Activated naive CD8-positive, alpha-beta T cell treated with anti-CD3 and anti-CD28 coated beads for 36 hours (primary cell): ENCODE measurements at regions not wholly inside any gene's neighbourhood (a gene's known extent, or its start where the extent isn't known, plus 50 kb on each side); places are given as distances from the start of the nearest gene placed in this dataset.

Experiments used
- DNase-seq: peaks from one replicate; pipeline ENCODE4 v3.0.0; 2021
- H3K27ac Mint-ChIP-seq: one replicate; pipeline ENCODE4 v1.8.0; 2022; ENCODE audit warnings: mild to moderate bottlenecking, moderate library complexity, mixed read lengths
- H3K27me3 Mint-ChIP-seq: one replicate; pipeline ENCODE4 v1.8.0; 2022; ENCODE audit warnings: mild to moderate bottlenecking, mixed read lengths
- H3K36me3 Mint-ChIP-seq: one replicate; pipeline ENCODE4 v1.8.0; 2021; ENCODE audit warnings: mild to moderate bottlenecking, mixed read lengths
- H3K4me1 Mint-ChIP-seq: one replicate; pipeline ENCODE4 v1.8.0; 2021; ENCODE audit warnings: mixed read lengths
- H3K4me3 Mint-ChIP-seq: one replicate; pipeline ENCODE4 v1.8.0; 2022; ENCODE audit warnings: mild to moderate bottlenecking, moderate library complexity, mixed read lengths
- H3K9me3 Mint-ChIP-seq: one replicate; pipeline ENCODE4 v1.8.0; 2022; ENCODE audit warnings: mixed read lengths

DNA sequence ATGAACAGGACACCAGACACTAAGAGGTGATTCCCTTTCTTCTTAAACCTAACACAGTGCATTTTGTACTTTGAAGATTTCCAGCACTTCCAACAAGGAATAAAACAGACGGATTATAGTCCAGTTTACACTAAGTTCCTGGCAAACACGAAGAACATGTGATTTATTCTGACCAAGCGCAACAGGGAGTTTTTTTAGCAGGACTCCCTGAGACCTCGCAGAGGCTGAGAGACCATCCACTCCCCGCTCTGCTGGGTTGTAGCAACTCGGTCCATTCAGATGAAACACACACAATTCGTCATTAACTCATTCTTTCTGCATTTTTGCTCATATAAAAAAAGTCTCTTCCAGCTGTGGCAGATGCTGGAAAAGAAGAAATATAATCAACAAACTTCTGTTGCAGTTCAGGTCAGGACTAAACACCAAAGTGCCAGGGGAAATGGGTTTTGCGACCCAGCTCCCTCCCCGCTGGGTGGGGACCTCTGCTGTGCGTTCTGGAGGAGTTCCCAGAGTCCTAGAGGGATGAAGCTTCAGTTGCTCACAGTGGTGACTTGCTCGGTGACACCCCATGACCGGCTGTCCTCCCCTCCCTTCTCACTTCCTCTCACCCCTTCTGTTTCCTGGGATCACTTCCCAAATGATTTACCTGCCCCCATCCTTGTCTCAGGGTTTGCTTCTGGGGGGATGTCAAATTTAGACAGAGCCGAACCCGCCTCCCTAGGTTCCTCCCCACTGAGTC lies 52.5 kb downstream of the KCNF1 start:
- Mint-ChIP-seq H3K9me3 (no peaks in the 10 kb centered on the region), H3K27ac (no peak overlapping the region), H3K4me1 (no peaks in the 10 kb centered on the region), H3K4me3 (no peak overlapping the region), H3K36me3 (no peaks in the 10 kb centered on the region), H3K27me3 (peaks cover 18% of the 10 kb centered on the region)
- no peak for DNase-seq

DNA sequence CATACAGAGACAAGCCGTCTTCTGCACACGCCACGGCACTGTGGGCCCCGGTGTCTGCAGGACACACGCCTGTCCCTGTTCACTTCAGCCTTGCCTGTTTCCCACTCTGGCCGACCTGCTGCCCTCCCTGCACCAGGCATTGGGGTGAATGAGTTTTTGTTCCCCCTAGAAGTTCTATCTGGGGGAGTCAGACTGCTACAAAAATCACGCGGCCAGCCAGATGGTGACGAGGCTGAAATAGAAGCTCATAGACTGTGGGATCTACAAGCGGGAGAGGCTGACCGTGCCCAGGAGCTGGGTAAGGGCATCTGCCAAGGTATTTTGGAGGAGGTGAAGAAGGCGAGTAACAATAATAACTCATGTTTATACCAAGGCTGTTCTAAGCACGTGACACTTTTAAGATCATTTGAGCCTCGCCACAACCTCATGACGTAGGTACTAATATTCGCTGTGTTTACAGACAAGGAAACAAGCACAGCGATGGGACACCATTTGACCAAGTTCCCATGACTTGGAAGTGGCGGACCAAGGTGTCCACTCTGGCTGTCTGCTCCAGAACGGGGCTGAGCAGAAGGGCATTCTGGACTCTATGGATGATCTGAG lies 53.6 kb downstream of the KCNF1 start:
- H3K4me3 Mint-ChIP-seq, result no peak overlapping the region
- H3K27ac Mint-ChIP-seq, result no peak overlapping the region
- no peaks in the 10 kb centered on the region for H3K4me1 Mint-ChIP-seq
- no peaks in the 10 kb centered on the region for H3K9me3 Mint-ChIP-seq
- no peak for DNase-seq
- H3K27me3 Mint-ChIP-seq, result peaks cover 20% of the 10 kb centered on the region
- H3K36me3 Mint-ChIP-seq, result no peaks in the 10 kb centered on the region

DNA sequence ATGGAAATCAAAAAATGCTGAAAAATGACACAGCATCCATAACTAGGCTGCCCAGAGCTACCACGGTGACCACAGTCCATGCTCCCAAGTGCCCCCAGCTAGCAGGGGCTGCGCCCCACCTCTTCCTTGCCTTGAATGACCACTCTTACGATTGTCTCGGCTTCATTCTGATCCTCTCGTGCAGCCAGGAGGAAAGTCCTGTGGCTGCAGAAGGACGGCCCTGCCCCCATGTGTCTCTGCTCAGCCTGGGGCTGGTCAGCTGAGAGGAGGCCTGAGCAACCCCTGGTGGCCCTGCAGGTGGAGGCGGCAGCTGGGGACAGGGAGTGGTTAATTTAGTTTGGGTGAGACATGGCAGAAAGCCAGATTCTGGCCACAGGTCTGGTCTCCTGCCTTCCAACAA lies 54.3 kb downstream of the KCNF1 start:
- DNase-seq, result no peak
- Mint-ChIP-seq H3K27me3 (peaks cover 20% of the 10 kb centered on the region), H3K36me3 (no peaks in the 10 kb centered on the region), H3K27ac (no peak overlapping the region), H3K4me3 (no peak overlapping the region), H3K9me3 (no peaks in the 10 kb centered on the region), H3K4me1 (no peaks in the 10 kb centered on the region)

- Mint-ChIP-seq H3K9me3 (no peaks in the 10 kb centered on the region), H3K27ac (no peak overlapping the region), H3K4me3 (no peak overlapping the region), H3K4me1 (no peaks in the 10 kb centered on the region), H3K36me3 (no peaks in the 10 kb centered on the region), H3K27me3 (peaks cover 20% of the 10 kb centered on the region)
- DNase-seq, result no peak
Measured at GRCh38 chr2:10966741-10967140, 55.0 kb downstream of the KCNF1 start.

- Mint-ChIP-seq H3K9me3 (no peaks in the 10 kb centered on the region), H3K4me1 (no peaks in the 10 kb centered on the region), H3K27me3 (peaks cover 20% of the 10 kb centered on the region), H3K27ac (no peak overlapping the region), H3K4me3 (no peak overlapping the region), H3K36me3 (no peaks in the 10 kb centered on the region)
- DNase-seq, result no peak
Measured at GRCh38 chr2:10968176-10968575, 56.4 kb downstream of the KCNF1 start.

GRCh38 chr2:10970666-10971065 lies 58.9 kb downstream of the KCNF1 start:
- Mint-ChIP-seq H3K4me3 (no peak overlapping the region), H3K4me1 (no peaks in the 10 kb centered on the region), H3K9me3 (peaks cover under 1% of the 10 kb centered on the region)

GRCh38 chr2:10971161-10971887 lies 59.6 kb downstream of the KCNF1 start:
- Mint-ChIP-seq H3K9me3 (peaks cover 2% of the 10 kb centered on the region), H3K4me1 (no peaks in the 10 kb centered on the region), H3K27me3 (peaks cover 30% of the 10 kb centered on the region), H3K36me3 (no peaks in the 10 kb centered on the region), H3K4me3 (no peak overlapping the region), H3K27ac (no peak overlapping the region)
- no peak for DNase-seq

More at GRCh38 chr2:10970666-10971065, 58.9 kb downstream of the KCNF1 start:
- Mint-ChIP-seq H3K27me3 (peaks cover 28% of the 10 kb centered on the region), H3K27ac (no peak overlapping the region), H3K36me3 (no peaks in the 10 kb centered on the region)
- no peak for DNase-seq

DNA sequence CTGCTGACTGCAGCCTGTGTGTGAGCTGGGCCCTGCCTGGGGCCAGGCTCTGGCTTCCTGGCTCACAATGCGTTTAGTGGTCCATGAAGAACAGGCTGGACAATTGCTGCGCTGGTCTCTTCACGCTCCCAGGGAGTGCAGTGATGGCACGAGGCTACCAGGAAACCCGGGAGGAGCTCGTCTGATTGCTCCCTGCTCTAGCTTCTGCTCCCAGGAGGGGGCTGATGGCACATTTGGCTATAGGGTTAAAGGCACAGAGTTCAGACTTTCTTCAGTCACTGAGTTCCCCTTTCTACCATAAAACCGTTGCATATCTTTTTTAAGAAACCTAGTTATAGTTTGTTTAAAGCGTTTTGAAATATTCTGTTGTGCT lies 60.1 kb downstream of the KCNF1 start:
- no peak for DNase-seq
- Mint-ChIP-seq H3K27ac (no peak overlapping the region), H3K36me3 (no peaks in the 10 kb centered on the region), H3K27me3 (peaks cover 33% of the 10 kb centered on the region), H3K4me3 (no peak overlapping the region), H3K9me3 (peaks cover 2% of the 10 kb centered on the region), H3K4me1 (peaks cover 3% of the 10 kb centered on the region)

GRCh38 chr2:10972683-10973433 lies 61.1 kb downstream of the KCNF1 start:
- H3K4me3 Mint-ChIP-seq, result no peak overlapping the region
- no peaks in the 10 kb centered on the region for H3K36me3 Mint-ChIP-seq
- peaks cover 36% of the 10 kb centered on the region for H3K27me3 Mint-ChIP-seq
- H3K27ac Mint-ChIP-seq, result no peak overlapping the region
- peaks cover 6% of the 10 kb centered on the region for H3K4me1 Mint-ChIP-seq
- peaks cover 2% of the 10 kb centered on the region for H3K9me3 Mint-ChIP-seq
- no peak for DNase-seq

GRCh38 chr2:10973766-10974165 lies 62.0 kb downstream of the KCNF1 start:
- H3K27me3 Mint-ChIP-seq, result peaks cover 36% of the 10 kb centered on the region

DNA sequence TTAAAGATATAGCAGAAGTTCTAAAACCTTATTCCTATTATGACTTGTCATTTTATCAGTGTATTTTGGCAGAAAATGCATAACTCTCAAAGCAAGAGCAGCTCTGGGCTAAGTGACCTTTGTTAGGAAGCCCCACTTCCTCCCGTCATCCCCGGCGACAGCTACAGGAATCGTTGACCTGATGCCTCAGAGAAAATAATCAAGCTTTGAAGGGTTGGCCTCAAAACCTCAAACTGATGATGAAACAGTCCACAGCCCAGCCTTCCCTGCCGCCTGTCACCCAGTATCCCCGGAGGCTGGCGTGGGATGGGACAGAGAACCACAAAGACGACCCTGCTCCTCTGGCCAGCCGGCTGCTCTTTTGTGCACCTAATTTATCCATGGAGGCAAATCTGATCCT lies 65.3 kb downstream of the KCNF1 start:
- no peak for DNase-seq
- no peak overlapping the region for H3K27ac Mint-ChIP-seq

More at GRCh38 chr2:10973766-10974165, 62.0 kb downstream of the KCNF1 start:
- no peak overlapping the region for H3K4me3 Mint-ChIP-seq
- peaks cover 2% of the 10 kb centered on the region for H3K9me3 Mint-ChIP-seq
- H3K4me1 Mint-ChIP-seq, result peaks cover 6% of the 10 kb centered on the region
- no peak overlapping the region for H3K27ac Mint-ChIP-seq
- DNase-seq, result no peak
- no peaks in the 10 kb centered on the region for H3K36me3 Mint-ChIP-seq

DNA sequence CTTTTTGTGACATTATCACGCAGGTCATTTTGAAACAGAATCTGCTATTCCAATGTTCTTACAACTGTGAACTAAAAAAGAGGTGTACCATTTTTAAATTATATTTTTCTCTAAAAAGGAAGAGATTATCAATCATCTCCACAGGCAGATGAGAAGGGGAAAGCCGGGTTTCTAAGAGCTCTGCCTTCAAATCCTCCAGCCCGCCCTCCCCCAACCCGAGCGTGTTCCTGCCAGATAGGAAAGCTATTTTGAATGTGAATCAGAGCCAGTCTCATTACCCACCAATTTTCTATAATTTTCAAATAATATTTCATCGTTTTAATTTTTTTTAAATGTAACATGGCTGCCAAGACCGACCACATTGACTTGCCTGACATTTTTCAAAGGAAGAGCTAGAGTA lies 65.9 kb downstream of the KCNF1 start:
- Mint-ChIP-seq H3K4me3 (no peak overlapping the region), H3K9me3 (peaks cover 2% of the 10 kb centered on the region), H3K36me3 (no peaks in the 10 kb centered on the region), H3K4me1 (peaks cover 6% of the 10 kb centered on the region), H3K27me3 (peaks cover 32% of the 10 kb centered on the region), H3K27ac (no peak overlapping the region)
- DNase-seq, result no peak

More for the DNA sequence above, 65.3 kb downstream of the KCNF1 start:
- Mint-ChIP-seq H3K9me3 (peaks cover 2% of the 10 kb centered on the region), H3K4me1 (peaks cover 6% of the 10 kb centered on the region), H3K4me3 (no peak overlapping the region), H3K27me3 (peaks cover 32% of the 10 kb centered on the region), H3K36me3 (no peaks in the 10 kb centered on the region)

DNA sequence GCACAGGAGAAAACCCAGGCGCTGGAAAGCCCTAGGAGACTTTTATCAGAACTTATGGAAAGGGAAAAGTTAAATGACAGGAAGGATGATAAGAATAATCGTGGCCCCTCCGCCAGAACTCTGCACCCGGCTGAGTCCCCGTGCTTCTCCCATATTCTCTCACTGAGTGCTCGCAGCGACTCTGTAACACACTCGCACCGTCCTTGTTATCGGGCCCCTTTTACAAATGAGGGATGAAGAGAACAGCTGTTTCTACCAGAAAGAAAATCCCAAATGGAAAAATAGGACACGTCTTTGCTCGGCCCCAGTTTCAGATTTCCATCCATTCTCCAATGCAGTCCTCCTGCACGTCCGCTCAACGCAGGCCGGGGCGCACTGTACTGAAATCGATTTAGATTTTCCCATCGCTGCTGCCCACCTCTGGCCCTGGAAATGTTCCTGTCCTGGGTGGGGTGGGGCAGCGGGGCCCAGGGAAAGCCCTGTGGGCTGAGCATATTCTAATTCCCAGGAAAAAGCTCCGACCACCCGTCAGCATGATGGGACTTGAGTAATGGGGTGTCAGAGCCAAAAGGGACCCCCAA lies 66.4 kb downstream of the KCNF1 start:
- Mint-ChIP-seq H3K27me3 (peaks cover 26% of the 10 kb centered on the region), H3K36me3 (no peaks in the 10 kb centered on the region), H3K9me3 (peaks cover 2% of the 10 kb centered on the region), H3K4me3 (no peak overlapping the region), H3K27ac (no peak overlapping the region), H3K4me1 (peaks cover 6% of the 10 kb centered on the region)
- no peak for DNase-seq

- Mint-ChIP-seq H3K4me3 (no peak overlapping the region), H3K36me3 (no peaks in the 10 kb centered on the region), H3K4me1 (peaks cover 6% of the 10 kb centered on the region)
Measured at GRCh38 chr2:10980071-10980470, 68.3 kb downstream of the KCNF1 start.

More at GRCh38 chr2:10980071-10980470, 68.3 kb downstream of the KCNF1 start:
- Mint-ChIP-seq H3K27ac (no peak overlapping the region), H3K9me3 (peaks cover 2% of the 10 kb centered on the region), H3K27me3 (peaks cover 19% of the 10 kb centered on the region)
- no peak for DNase-seq
